ENCODE measurements at regions not wholly inside any gene's neighbourhood (a gene's known extent, or its start where the extent isn't known, plus 50 kb on each side); places are given as distances from the start of the nearest gene placed in this dataset.
"Not testable (repeated sequence)": the region's sequence is repeated elsewhere in the genome, so short reads cannot be mapped to it uniquely, and the experiment has no call there.

GRCh38 chr7:46626691-46627310 lies 705.7 kb upstream of the IGFBP3 start:
- DNase-seq (ENCODE audit: low read depth in 3 of 3): no peak

GRCh38 chr7:46626261-46626660 lies 705.2 kb upstream of the IGFBP3 start:
- DNase-seq (ENCODE audit: low read depth in 3 of 3): no peak

GRCh38 chr7:46625032-46625431 lies 704.0 kb upstream of the IGFBP3 start:
- DNase-seq (ENCODE audit: low read depth in 3 of 3): no peak

- DNase-seq (ENCODE audit: low read depth in 3 of 3): no peak
Measured at GRCh38 chr7:46622251-46622650, 701.2 kb upstream of the IGFBP3 start.

GRCh38 chr7:46619723-46620310 lies 698.7 kb upstream of the IGFBP3 start:
- no peak for DNase-seq (ENCODE audit: low read depth in 3 of 3)

- DNase-seq (ENCODE audit: low read depth in 3 of 3): no peak
Measured at GRCh38 chr7:46616636-46617035, 695.6 kb upstream of the IGFBP3 start.

- no peak for DNase-seq (ENCODE audit: low read depth in 3 of 3)
Measured at GRCh38 chr7:46613551-46613950, 692.5 kb upstream of the IGFBP3 start.

- DNase-seq (ENCODE audit: low read depth in 3 of 3): no peak
Measured at GRCh38 chr7:46613116-46613515, 692.0 kb upstream of the IGFBP3 start.

- DNase-seq (ENCODE audit: low read depth in 3 of 3): no peak
Measured at GRCh38 chr7:46611508-46611907, 690.4 kb upstream of the IGFBP3 start.

GRCh38 chr7:46610746-46611145 lies 689.7 kb upstream of the IGFBP3 start:
- no peak for DNase-seq (ENCODE audit: low read depth in 3 of 3)

GRCh38 chr7:46607176-46607575 lies 686.1 kb upstream of the IGFBP3 start:
- DNase-seq (ENCODE audit: low read depth in 3 of 3): no peak

GRCh38 chr7:46606761-46607160 lies 685.7 kb upstream of the IGFBP3 start:
- no peak for DNase-seq (ENCODE audit: low read depth in 3 of 3)

- DNase-seq (ENCODE audit: low read depth in 3 of 3): no peak
Measured at GRCh38 chr7:46604241-46604661, 683.2 kb upstream of the IGFBP3 start.

- no peak for DNase-seq (ENCODE audit: low read depth in 3 of 3)
Measured at GRCh38 chr7:46603780-46604179, 682.7 kb upstream of the IGFBP3 start.

GRCh38 chr7:46603296-46603752 lies 682.3 kb upstream of the IGFBP3 start:
- DNase-seq (ENCODE audit: low read depth in 3 of 3): no peak

- DNase-seq (ENCODE audit: low read depth in 3 of 3): no peak
Measured at GRCh38 chr7:46600340-46600739, 679.3 kb upstream of the IGFBP3 start.

GRCh38 chr7:46594831-46595230 lies 673.8 kb upstream of the IGFBP3 start:
- not testable (repeated sequence) for DNase-seq (ENCODE audit: low read depth in 3 of 3)

- DNase-seq (ENCODE audit: low read depth in 3 of 3): not testable (repeated sequence)
Measured at GRCh38 chr7:46590918-46591905, 670.1 kb upstream of the IGFBP3 start.

- DNase-seq (ENCODE audit: low read depth in 3 of 3): no peak
Measured at GRCh38 chr7:46589286-46589685, 668.2 kb upstream of the IGFBP3 start.

GRCh38 chr7:46586406-46586805 lies 665.3 kb upstream of the IGFBP3 start:
- no peak for DNase-seq (ENCODE audit: low read depth in 3 of 3)

GRCh38 chr7:46583656-46584055 lies 662.6 kb upstream of the IGFBP3 start:
- no peak for DNase-seq (ENCODE audit: low read depth in 3 of 3)

- no peak for DNase-seq (ENCODE audit: low read depth in 3 of 3)
Measured at GRCh38 chr7:46581268-46581667, 660.2 kb upstream of the IGFBP3 start.

GRCh38 chr7:46580766-46581165 lies 659.7 kb upstream of the IGFBP3 start:
- DNase-seq (ENCODE audit: low read depth in 3 of 3): no peak
